ENCODE measurements at regions not wholly inside any gene's neighbourhood (a gene's known extent, or its start where the extent isn't known, plus 50 kb on each side); places are given as distances from the start of the nearest gene placed in this dataset.

DNA sequence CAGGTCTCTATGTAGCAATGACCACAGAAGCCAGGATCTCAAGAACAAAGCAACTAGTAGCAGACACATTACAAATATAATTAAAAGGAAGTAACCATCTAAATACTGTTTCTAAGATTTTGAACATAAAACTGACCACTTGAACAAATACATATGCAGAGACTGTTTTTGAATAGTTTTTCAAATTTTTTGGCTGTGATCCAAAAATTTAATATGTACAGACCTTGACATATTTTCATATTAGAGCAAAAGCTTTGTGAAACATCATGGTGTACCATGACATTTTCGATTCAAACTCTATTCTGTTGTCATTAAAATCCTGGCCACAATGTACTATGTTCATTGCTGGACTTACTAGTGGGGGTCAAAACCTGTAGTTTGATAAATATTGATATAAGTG, 126.5 kb downstream of the NUDT12 start:
- BruUV-seq (replicated peaks): no TSS peak
- Histone ChIP-seq H2BK120ac (ENCODE audit: low read depth, low read length) (no peak overlapping the region), H3K9me1 (ENCODE audit: insufficient read depth, low read length) (peaks cover 2% of the 10 kb centered on the region; the same call in 1 of the 2 replicates), H3K27me3 (ENCODE audit: control insufficient read depth, insufficient read depth, low read length) (no peaks in the 10 kb centered on the region), H2BK20ac (ENCODE audit: low read depth, low read length) (no peak overlapping the region), H3K27ac (ENCODE audit: insufficient read depth, low read length) (no peak overlapping the region), H3K79me1 (ENCODE audit: low read depth in 1 of 2, low read length in 2 of 2) (no peaks in the 10 kb centered on the region), H3K56ac (ENCODE audit: extremely low read depth, insufficient read depth, low read length) (no peak overlapping the region), H2AK5ac (ENCODE audit: low read depth, low read length) (no peak overlapping the region), H3K18ac (ENCODE audit: low read depth, low read length) (no peak overlapping the region), H3K4ac (ENCODE audit: low read depth, low read length) (no peak overlapping the region), H4K5ac (ENCODE audit: low read depth, low read length) (no peak overlapping the region), H2BK15ac (ENCODE audit: low read depth, low read length) (no peak overlapping the region), H3K23ac (ENCODE audit: low read depth, low read length) (no peak overlapping the region), H3K9me3 (ENCODE audit: control insufficient read depth, insufficient read depth, low read length) (peaks cover 2% of the 10 kb centered on the region; the same call in 1 of the 2 replicates), H3K4me1 (ENCODE audit: control insufficient read depth, insufficient read depth, low read length) (no peaks in the 10 kb centered on the region; the same call in none of the 2 replicates), H3K14ac (replicated peaks; ENCODE audit: low read depth, low read length) (no peak overlapping the region), H4K20me1 (ENCODE audit: insufficient read depth, low read length) (no peaks in the 10 kb centered on the region), H2AFZ (replicated peaks; ENCODE audit: low read length, poor library complexity) (no peak overlapping the region), H3K36me3 (ENCODE audit: control insufficient read depth, insufficient read depth, low read length) (no peaks in the 10 kb centered on the region), H4K91ac (ENCODE audit: insufficient read depth, low read depth, low read length) (no peak overlapping the region), H4K8ac (ENCODE audit: low read depth in 2 of 2, low read length in 2 of 2) (no peak overlapping the region), H3K9ac (ENCODE audit: low read depth, low read length) (no peak overlapping the region), H2BK5ac (ENCODE audit: low read depth, low read length, poor library complexity, severe bottlenecking) (no peak overlapping the region), H3K4me3 (ENCODE audit: insufficient read depth, low read depth, low read length) (no peak overlapping the region), H2AK9ac (replicated peaks; ENCODE audit: low read depth, low read length, poor library complexity) (no peak overlapping the region), H3K4me2 (ENCODE audit: low read depth, low read length) (no peak overlapping the region)
- intact Hi-C loops (cut with micrococcal nuclease) (no loop called here), dilution Hi-C loops (cut with HindIII; ENCODE audit: low sequenced_read_pairs, unreplicated experiment) (no loop called here), in situ Hi-C loops (cut with MboI; ENCODE audit: low sequenced_read_pairs) (no loop called here)
- ChIA-PET POLR2A (ENCODE audit: unreplicated experiment) (no interaction called here), CTCF (no interaction called here)
- TF ChIP-seq CHD1 (IDR thresholded peaks at IDR 0.05; ENCODE audit: low read depth, low read length) (no peak), FOS (IDR thresholded peaks at IDR 0.05; ENCODE audit: low read depth, low read length) (no peak), SMC3 (IDR thresholded peaks at IDR 0.05; ENCODE audit: low read depth, low read length) (no peak), MAZ (IDR thresholded peaks at IDR 0.05; ENCODE audit: borderline replicate concordance, low read depth, low read length) (no peak), CEBPB (IDR thresholded peaks at IDR 0.05; ENCODE audit: low read depth, low read length) (no peak), RCOR1 (IDR thresholded peaks at IDR 0.05; ENCODE audit: insufficient replicate concordance, low read length) (no peak), POLR2A (IDR thresholded peaks at IDR 0.05; ENCODE audit: low read depth, low read length) (no peak), RFX5 (IDR thresholded peaks at IDR 0.05; ENCODE audit: low read depth, low read length) (no peak), MXI1 (IDR thresholded peaks at IDR 0.05; ENCODE audit: borderline replicate concordance, low read depth, low read length) (no peak), MAFK (IDR thresholded peaks at IDR 0.05; ENCODE audit: low read depth, low read length) (no peak), NFE2L2 (IDR thresholded peaks at IDR 0.05; ENCODE audit: low read depth, low read length) (no peak), RAD21 (IDR thresholded peaks at IDR 0.05; ENCODE audit: low read length) (no peak), BHLHE40 (IDR thresholded peaks at IDR 0.05; ENCODE audit: low read depth, low read length) (no peak)
- TF ChIP-seq, protein P1, sequence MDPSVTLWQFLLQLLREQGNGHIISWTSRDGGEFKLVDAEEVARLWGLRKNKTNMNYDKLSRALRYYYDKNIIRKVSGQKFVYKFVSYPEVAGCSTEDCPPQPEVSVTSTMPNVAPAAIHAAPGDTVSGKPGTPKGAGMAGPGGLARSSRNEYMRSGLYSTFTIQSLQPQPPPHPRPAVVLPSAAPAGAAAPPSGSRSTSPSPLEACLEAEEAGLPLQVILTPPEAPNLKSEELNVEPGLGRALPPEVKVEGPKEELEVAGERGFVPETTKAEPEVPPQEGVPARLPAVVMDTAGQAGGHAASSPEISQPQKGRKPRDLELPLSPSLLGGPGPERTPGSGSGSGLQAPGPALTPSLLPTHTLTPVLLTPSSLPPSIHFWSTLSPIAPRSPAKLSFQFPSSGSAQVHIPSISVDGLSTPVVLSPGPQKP (IDR thresholded peaks at IDR 0.05; ENCODE audit: borderline replicate concordance, low read depth, low read length): no peak
- TF ChIP-seq, protein P2, sequence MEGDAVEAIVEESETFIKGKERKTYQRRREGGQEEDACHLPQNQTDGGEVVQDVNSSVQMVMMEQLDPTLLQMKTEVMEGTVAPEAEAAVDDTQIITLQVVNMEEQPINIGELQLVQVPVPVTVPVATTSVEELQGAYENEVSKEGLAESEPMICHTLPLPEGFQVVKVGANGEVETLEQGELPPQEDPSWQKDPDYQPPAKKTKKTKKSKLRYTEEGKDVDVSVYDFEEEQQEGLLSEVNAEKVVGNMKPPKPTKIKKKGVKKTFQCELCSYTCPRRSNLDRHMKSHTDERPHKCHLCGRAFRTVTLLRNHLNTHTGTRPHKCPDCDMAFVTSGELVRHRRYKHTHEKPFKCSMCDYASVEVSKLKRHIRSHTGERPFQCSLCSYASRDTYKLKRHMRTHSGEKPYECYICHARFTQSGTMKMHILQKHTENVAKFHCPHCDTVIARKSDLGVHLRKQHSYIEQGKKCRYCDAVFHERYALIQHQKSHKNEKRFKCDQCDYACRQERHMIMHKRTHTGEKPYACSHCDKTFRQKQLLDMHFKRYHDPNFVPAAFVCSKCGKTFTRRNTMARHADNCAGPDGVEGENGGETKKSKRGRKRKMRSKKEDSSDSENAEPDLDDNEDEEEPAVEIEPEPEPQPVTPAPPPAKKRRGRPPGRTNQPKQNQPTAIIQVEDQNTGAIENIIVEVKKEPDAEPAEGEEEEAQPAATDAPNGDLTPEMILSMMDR (conservative IDR thresholded peaks at IDR 0.05; ENCODE audit: low read depth, low read length): no peak
- TF ChIP-seq, protein P3, sequence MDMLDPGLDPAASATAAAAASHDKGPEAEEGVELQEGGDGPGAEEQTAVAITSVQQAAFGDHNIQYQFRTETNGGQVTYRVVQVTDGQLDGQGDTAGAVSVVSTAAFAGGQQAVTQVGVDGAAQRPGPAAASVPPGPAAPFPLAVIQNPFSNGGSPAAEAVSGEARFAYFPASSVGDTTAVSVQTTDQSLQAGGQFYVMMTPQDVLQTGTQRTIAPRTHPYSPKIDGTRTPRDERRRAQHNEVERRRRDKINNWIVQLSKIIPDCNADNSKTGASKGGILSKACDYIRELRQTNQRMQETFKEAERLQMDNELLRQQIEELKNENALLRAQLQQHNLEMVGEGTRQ (IDR thresholded peaks at IDR 0.05; ENCODE audit: low read depth, low read length): no peak
- WGBS, 2 experiments (ENCODE audit: extremely low coverage in 2 of 2, insufficient read length in 1 of 2): no CpG with 5 or more reads among the region's 1 CpG
- DNase-seq (no peak), ATAC-seq (ENCODE audit: low read depth) (no peak)
